ENCODE measurements at regions not wholly inside any gene's neighbourhood (a gene's known extent, or its start where the extent isn't known, plus 50 kb on each side); places are given as distances from the start of the nearest gene placed in this dataset.
"Not testable (repeated sequence)": the region's sequence is repeated elsewhere in the genome, so short reads cannot be mapped to it uniquely, and the experiment has no call there.

DNA sequence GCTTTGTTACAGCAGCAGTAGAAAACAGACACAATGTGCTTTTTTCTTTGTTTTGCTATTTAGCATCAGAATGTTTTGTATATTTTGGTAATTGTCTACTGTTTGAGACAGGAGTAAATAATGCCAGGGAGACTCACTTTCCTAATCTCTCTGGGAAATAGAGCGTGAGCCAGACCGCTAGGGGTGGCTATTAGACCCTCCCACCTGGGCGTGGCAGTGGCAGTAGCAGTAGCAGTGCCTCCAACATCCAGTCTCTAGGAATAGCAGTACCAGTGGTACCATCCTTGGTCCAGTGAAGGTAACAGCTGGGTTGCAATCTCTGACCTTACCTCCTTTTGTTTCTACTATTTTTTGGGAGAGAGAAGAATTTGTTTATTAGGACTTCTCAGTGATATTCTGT, 165.7 kb upstream of the MAGI2 start:
- DNase-seq = no peak

DNA sequence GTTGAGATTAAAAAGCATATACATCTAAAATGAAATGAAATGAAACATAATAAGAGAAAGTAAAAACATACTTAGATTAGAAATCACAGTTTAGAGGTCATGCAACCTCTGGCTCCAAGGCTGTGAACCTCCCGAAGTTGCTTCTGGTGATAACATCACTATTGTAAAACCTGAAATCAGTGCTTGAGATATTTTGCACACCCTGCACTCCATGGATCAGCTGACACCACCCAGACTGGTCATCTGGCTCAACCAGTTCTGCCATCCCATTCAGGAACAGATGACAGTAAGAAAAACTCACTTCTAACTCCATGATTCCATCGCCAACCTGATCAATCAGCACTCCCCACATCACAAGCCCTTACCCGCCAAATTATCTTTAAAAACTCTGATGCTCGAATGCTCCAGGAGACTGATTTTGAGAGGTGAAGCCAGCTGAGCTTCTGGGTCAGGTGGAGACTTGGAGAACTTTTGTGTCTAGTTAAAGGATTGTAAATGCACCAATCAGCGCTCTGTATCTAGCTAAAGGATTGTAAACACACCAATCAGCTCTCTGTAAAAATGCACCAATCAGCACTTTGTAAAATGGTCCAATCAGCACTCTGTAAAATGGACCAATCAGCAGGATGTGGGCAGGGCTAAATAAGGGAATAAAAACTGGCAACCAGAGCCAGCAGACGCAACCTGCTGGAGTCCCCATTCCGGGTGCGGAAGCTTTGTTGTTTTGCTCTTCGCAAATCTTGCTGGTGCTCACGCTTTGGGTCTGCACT, 162.6 kb upstream of the MAGI2 start:
- DNase-seq = no peak

DNA sequence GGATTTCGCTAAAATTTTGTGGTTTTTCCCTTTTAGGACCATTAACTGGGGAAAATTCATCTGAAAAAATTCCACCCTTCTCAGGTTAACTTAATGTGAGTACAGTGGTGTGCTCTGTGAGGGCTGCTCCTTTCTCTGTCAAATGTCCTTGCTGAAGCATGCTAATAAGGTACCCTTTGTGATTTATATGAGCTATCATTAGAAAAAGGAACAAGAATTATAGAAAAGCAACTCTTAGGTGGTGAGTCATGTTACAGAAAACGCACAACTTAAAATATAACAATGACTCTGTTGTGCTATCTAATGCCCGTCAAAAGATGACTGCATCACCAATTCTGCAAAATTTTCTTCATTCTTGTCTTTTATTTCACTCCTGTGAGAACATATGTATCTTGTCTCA, 162.0 kb upstream of the MAGI2 start:
- no peak for DNase-seq

DNA sequence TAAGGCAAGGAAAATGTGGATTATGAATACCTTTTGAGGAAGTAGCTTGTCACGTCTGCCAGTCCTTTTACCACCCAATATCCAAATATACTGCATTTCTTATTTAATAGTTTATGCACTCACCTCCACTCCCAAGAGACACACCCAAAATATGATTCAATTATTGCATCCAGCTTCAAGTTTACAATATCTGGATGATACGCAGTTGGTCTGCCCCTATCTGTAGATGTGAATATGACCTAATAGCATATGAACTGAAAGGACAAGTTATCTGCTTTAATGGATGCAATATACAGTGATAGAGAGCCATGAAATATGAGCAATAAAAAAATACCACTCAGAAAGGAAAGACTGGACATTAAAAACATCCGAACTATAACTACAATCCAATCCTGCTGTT, 159.4 kb upstream of the MAGI2 start:
- DNase-seq = no peak

DNA sequence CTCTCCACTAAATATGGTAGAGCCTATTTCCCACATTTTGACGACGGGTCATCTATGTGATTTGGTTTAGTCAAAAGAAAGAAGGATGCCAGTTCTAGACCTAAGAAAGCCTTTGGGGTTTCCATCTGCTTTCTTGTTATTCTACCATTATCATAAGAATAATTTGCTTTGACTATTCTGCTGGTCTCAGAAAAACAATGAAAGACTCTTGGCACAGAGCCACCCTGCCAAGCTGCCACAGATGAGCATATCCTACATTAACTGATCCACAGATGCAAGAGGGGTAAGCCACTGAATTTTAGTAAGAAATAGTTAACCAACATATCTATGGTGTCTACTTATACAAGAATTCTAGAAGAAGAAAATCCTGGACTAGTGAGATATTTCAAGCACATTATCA, 158.6 kb upstream of the MAGI2 start:
- DNase-seq = no peak

DNA sequence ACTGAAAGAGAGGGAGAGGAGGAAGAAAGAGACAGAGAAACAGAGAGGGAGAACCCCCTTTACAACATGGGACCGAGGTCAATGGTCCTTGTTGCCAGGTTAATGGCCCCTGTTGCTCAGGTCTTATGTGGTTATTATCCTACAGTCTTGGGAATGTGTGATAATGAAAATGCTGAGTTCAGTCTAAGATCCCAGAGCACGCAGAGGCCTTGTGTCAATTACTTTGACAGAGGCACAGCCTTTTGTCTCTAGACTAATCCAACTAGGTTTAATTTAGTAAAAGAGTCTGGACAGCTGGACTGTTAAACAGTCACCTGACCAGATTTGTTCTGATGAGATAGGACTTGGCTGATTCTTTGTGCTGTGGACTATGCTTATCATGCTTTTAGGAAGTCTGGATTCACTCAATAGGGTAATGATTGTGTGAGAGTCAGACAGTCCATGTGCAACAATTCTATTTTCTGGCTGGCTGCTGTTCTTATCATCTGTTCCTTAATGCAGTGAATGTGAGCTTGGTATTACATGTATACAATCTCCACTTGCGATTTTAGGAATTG, 157.4 kb upstream of the MAGI2 start:
- DNase-seq = no peak

DNA sequence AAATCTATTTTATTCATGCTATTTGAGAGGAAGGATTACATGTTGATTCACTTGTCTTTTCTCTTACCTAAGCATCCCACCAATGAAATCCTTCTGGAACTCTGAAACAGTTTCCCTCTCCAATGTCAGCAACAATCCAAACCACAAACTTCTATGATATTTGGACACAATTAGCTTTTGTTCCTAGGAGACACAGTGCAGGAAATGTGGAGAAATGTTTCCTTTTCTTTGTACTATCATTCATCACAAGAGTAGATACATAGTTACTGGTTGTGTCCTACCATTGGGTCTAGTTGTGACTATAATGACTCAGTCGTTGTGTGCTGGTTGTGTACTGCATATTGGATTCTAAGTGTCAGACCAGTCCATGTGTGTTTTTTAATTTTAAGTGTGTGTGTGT, 156.8 kb upstream of the MAGI2 start:
- DNase-seq = no peak

DNA sequence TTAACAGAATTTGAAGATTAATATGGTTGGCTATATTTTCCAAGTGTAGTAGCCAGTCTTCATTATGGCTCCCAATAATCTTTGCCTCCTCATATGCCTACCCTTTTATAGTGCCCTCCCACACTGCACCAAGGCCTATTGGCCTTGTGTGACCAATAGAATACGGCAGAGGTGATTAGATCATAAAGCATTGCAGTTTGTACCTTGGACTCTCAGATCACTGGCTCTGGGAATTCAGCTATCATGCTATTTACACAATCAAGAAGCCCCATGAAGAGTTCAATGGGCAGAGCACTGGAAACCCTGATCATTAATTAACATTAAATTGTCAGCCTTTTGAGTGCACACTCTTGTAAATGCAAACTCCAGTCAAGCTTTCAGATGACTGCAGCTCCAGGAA, 154.5 kb upstream of the MAGI2 start:
- no peak for DNase-seq

DNA sequence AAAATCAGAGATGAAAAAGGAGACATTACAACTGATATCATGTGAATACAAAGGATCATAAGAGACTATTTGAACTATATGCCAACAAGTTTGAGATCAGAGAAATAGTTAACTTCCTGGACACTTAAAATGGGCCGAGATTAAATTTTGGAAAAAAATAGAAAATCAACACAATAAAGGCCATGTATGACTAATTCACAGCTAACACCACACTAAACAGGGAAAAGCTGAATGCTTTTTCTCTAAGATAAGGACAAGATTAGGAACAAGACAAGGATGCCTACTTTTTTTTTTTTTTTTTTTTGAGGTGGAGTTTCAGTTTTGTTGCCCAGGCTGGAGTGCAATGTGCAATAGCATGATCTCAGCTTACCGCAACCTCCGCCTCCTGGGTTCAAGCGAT, 151.4 kb upstream of the MAGI2 start:
- DNase-seq = no peak

DNA sequence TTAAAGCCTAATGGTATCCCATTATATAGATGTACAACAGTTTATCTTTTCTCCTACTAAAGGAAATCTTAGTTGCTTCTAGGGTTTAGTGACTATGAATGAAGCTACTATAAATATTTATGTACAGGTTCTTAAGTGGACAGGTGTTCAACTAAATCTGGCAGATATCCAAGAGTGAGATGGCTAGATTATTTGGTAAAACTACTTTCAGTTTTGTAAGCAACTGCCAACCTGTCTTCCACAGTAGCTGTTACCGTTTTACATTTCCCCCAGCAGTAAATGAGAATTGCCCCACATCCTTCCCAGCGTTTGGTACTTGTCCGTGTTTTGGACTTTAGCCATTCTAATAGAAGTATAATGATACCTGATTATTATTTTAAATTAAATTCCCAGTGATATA, 144.9 kb upstream of the MAGI2 start:
- no peak for DNase-seq

DNA sequence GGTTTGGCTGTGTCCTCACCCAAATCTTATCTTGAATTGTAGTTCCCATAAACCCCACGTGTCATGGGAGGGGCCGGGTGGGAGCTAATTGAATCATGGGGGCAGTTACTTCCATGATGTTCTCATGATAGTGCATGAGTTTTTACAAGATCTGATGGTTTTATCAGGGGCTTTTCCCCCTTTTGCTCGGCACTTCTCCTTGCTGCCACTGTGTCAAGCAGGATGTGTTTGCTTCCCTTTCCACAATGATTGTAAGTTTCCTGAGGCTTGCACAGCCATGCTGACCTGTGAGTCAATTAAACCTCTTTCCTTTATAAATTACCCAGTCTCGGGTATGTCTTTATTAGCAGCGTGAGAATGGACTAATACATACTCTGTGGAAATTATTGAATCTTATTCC, 141.2 kb upstream of the MAGI2 start:
- DNase-seq = not testable (repeated sequence)

DNA sequence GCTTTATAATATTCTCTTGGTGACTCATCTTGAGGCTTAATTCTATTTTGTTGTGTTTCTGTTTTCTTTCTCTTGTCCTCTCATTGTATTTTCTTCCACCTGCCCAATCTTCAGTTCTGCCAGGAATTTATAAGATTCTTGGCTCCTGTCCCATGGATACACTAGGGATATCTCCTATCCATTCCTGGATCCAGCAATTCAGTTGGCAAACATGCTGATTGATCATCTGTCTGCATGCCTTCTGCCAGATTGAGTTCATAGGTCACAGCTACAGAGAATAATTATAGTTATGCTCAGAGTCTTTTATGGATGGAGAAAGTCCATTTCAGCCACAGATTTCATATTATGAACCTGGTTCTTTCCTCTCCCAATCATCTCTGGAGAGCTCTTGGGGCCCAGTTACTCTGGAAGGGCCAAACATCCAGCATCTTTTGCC, 140.4 kb upstream of the MAGI2 start:
- no peak for DNase-seq

DNA sequence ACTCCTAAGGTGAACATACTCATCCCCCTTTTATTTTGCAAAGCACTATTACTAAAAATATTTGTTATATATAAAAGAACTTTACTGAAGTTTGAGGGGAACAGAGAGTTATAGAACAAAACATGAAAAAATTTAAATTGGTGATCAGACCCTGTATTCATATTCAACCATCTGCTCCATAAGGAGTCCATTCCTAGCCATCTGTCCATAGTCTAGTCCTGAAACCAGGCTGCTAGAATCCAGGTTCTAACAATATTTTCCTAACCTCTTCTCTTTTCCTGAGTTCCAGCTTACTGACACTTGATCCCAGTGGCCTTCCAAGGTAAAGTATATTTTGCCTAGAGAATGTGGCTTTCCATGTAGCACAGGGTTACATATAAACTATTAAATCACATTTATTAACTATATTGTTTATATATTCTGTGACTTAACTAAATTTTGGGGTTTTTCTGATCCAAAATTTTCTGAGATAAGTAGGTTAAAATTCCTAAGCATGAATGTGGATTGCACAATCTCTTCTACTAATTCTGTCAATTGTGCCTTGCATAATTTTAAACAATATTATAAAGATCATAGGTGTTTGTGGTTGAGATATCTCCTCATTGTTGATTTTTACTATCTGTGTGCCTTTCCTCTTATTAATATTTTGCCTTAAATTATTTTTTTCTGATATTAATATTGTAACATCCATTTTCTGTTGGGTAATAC, 137.6 kb upstream of the MAGI2 start:
- no peak for DNase-seq

DNA sequence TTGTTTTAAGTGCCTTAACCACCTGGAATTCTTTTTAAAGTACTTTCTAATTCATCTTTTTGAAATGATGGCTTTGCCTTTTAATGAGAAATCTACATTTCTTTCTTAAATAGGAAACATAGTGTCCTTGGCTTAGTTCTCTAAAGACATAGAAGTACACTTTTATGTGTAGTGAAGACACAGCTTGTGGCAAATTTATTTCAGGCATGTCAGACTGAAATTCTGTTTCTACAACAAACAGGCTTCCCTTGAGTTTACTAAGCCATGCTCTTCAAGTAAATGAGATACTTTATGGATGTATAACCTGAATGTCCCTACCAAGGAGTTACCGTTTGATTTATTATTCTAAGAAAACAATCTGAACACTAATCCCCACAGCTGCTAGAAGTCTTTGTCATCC, 136.9 kb upstream of the MAGI2 start:
- no peak for DNase-seq

DNA sequence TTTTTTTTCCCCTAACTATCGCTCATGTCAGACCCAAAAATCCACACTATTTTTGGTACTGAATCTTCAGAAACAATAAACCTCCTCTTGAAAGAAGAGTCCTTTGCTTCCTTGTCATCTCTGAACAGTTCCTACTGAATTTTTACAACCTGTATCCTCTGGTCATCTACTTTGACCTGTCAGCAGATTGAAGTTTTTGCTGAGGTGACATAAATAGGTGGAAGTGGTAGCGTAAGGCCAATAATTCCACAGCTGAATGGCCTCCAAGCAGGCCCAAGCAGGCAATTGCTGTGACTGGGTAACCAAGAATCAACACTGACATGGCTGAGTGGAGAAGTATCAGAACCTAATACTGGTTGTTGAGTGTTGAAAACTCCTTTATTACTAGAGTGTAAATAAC, 117.4 kb upstream of the MAGI2 start:
- no peak for DNase-seq

DNA sequence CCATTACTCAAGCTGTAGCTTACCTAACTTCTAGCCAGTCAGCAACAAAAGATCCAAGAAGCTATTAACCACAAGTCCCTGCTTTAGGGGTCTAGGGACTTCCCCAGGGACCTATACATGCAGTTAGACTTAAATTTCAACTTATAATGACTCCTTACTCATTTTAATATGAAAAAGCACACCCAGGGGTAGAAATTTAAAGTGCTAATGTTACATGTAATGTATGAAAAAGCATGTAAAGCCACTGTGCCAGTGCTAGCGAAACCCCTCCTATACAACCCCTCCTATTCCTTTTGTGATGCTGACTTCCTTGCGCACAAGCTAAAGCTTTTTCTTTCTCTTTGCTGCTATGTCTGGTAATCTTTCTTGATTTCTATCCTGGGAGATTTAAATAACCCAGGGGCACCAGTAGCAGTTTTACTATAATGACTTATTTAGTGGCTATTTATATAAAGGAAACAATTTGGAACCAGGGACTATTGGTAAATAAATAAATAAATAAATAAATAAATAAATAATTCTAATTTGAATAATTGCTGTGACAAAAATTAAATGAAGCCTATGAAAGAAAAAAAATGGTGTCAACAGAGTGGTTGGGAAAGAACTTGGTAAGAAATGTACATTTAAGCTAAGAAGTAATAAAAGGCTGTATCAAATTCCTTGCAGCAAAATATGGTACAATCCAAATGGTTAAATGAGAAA, 110.5 kb upstream of the MAGI2 start:
- no peak for DNase-seq

DNA sequence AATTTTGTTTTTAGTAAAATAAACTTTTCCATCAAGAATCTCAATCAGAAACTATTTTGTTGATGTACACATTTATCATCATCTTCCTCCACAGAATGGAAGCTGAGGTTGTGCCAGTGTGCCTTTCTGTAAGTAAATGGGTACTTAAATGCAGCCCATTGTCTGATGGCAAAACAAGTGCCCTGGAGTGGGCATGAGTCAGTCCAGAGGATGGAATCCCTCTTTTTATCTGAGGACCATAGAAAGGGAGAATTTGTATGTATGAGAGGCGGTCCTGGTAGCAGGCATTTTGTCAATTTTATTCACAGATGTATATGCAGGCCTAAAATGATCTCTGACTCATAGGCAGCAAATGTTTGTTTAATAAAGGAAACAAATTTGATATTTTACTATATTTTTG, 102.1 kb upstream of the MAGI2 start:
- no peak for DNase-seq

DNA sequence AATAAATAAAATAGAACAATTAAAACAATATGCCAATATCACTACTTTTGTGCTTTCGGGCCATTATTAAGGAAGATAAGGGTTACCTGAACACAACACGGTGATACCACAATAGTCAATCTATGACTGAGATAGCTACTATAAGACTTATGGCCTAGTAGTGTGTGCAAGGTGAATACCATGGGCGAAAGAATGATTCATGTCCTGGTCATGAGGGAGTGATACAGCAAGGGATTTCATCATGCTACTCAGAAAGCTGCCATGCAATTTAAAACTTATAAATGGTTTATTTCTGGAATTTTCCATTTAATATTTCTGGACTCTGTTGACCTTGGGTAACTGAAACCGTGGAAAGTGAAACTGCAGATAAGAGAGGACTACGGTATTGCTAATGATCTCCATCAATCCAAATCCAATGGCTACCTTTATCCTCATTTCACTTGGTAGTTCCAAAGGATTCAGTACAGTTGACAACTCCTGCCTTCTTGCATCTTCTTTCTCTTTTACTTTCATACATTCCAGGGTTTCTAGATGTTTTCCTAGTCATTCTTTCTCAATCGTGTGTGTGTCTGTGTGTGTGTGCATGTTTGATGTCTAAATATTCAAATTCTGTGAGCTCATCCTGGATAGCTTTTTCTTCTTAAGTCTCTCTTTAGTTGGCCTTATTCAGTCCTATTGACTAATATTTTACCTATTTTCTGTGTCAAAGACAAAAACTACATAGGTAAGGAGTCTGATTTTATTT, 100.5 kb upstream of the MAGI2 start:
- no peak for DNase-seq

DNA sequence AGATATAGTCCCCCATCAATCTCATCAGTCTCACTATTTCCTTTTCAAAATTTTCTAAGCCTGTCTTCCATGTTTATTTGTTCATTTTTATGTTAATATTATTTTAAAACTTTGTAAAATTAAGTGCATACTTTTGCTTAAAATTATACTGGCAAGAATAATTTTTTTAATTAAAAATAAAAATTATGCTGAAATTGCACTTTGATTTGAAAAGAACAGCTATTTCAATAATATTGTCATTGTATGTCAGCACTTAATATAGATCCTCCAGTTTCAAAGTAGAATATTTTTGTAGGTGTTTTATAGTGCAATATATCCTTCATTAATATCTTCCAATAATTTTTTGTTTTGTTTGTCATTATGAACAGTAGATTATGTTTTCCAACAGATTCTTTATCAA, 99.0 kb upstream of the MAGI2 start:
- no peak for DNase-seq

DNA sequence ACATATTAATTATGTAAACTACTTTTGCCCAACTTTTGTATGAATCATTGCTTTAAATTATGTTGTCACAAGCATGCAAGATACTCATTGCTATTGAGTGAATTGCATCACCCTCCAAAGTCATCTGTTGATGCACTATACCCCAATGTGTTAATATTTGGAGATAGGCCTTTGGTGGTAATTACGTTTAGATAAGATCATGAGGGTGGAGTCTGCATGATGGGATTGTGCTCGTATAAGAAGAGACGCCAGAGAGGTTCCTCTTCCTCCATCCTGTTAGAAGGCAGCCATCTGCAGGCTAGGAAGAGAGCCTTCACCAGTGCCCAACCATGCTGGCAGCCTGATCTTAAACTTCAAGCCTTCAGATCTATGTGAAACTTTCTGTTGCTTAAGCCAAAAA, 95.3 kb upstream of the MAGI2 start:
- no peak for DNase-seq

DNA sequence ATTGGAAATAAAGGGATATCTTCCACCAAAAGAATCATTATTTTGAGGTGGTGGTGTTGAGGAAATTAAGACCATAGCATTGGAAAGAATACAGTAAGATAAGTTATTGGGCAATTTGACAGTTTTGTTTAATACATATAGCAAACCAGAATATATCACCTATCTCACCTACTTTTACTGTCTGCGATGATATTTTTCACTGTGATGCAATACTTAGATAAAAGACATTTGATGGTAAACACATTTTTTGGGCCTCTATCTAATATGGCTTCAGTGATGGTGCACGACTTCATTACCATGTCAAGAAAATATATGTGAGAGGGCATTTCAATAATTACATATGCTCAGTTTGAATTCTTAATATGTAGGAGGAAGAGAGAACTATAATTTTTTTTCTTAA, 93.7 kb upstream of the MAGI2 start:
- no peak for DNase-seq

DNA sequence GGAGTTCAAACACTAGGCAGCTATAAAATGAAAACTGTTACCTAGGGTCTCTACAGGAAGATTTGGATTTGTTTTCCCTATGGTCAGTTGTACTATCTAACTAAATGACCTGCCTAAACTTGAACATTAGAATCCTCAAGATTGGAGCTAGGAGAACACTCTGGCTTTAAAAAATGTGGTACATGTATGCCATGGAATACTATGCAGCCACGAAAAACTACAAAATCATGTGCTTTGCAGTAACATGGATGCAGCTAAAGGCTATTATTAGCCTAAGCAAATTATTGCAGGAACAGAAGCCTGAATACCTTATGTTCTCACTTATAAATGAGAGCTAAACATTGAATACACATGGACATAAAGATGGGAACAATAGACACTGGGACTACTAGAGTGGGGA, 87.1 kb upstream of the MAGI2 start:
- no peak for DNase-seq

DNA sequence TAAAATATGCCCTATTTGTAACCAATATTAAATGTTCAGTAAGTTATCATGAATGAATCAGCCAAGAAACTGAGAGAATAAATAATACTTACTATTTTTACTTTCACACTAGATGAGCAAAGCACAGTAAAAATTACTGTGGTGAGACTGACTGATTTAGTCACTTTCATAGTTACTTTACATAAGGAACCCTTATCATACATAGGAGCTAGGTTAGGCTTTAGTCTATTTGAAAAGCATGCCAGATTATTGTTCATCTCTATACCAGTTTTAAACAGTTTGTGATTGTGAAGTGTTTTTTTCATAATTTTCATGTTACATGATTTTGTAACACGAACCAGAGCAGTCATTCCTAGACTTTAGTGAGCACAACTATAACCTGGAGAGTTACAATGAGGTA, 80.7 kb upstream of the MAGI2 start:
- no peak for DNase-seq

All from CD4-positive, alpha-beta T cell treated with Interleukin-15 for 1 hour (primary cell).